HEK293T (cell line): ENCODE measurements at regions not wholly inside any gene's neighbourhood (a gene's known extent, or its start where the extent isn't known, plus 50 kb on each side); places are given as distances from the start of the nearest gene placed in this dataset.

Experiments used
- BHLHE40 ChIP-seq: fragments of 450-650 bp; IDR thresholded peaks from 2 replicates; pipeline ENCODE4 v1.6.1; 2016; ENCODE audit warnings: mild to moderate bottlenecking, moderate library complexity, borderline replicate concordance
- FOXM1 ChIP-seq: fragments of 450-650 bp; IDR thresholded peaks from 2 replicates; pipeline ENCODE4 v1.6.1; 2017; ENCODE audit warnings: mild to moderate bottlenecking, borderline replicate concordance
- HDGF ChIP-seq: fragments of 450-650 bp; IDR thresholded peaks from 2 replicates; pipeline ENCODE4 v1.6.1; 2017; ENCODE audit warnings: antibody characterized with exemption, borderline replicate concordance
- SP1 ChIP-seq: fragments of 450-650 bp; IDR thresholded peaks from 2 replicates; pipeline ENCODE4 v1.6.1; 2017
- ZNF384 ChIP-seq: fragments of 450-650 bp; IDR thresholded peaks from 2 replicates; pipeline ENCODE4 v1.6.1; 2016

DNA sequence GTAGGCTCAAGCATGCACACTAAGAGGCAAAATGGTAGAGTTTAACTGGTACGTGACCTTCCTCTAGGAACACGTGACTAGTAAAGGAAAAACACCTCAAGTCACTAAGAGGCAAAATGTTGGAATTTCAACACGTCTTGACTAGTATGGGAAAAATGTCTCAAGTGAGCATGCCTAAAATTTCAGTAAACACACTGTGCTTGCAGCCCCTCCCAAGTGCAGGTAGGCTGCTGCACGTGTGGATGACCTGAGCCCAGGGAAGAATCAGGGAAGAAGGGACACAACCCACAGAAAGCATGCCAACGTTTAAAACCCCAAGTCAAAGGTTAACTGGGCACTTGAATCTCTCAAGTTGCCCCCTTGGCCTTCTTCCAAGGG lies 162.2 kb downstream of the TENT5A start:
- no peak for TF ChIP-seq BHLHE40
- TF ChIP-seq HDGF: no peak
- TF ChIP-seq SP1: no peak
- no peak for TF ChIP-seq ZNF384
- no peak for TF ChIP-seq FOXM1
